HepG2 (cell line): ENCODE measurements at regions not wholly inside any gene's neighbourhood (a gene's known extent, or its start where the extent isn't known, plus 50 kb on each side); places are given as distances from the start of the nearest gene placed in this dataset.

ENCODE experiments used
- ATAC-seq: fragments of 200-7000 bp; cut with Tn5 transposase; 3 replicates; pipeline ENCODE4 v1.9.1; 2020; ENCODE audit warnings: mild to moderate bottlenecking, moderate library complexity
- BruUV-seq: library from RNA; stranded (reverse); fragments of 400-500 nt; replicated peaks from 2 replicates; lab custom pipeline; 2021; lab: Mats Ljungman, UMichigan
- CTCF ChIA-PET: fragments of 300-600 bp; formaldehyde crosslinking; extraction: SDS; loops from one replicate; lab custom pipeline; 2021; ENCODE audit warnings: low total read pairs, inconsistent platforms, low intra/inter-chr PET ratio; lab: Yijun Ruan, JAX
- POLR2A ChIA-PET: fragments of 350-600 bp; sonication (Branson Sonifier 250); formaldehyde crosslinking; loops from one replicate; lab custom pipeline; 2020; ENCODE audit warnings: antibody characterized with exemption, inconsistent platforms; lab: Yijun Ruan, JAX
- DNase-seq: peaks from one replicate; pipeline ENCODE4 v3.0.0-alpha.2; 2015; ENCODE audit warnings: low spot score
- FAIRE-seq: peaks from 3 replicates; lab custom pipeline; 2011; peaks lifted over from hg19 to GRCh38; lab: Jason Lieb, UNC
- H2AFZ ChIP-seq: one replicate; pipeline ENCODE4 v1.6.1; 2011; ENCODE audit warnings: low read length, inconsistent platforms
- H3K27ac ChIP-seq: fragments of 300-600 bp; 3 replicates; pipeline ENCODE4 v1.8.0; 2011; ENCODE audit warnings: mixed run types, mild to moderate bottlenecking, mixed read lengths, low read length, inconsistent platforms; ENCODE audit not compliant: insufficient read depth; ENCODE audit errors: extremely low read length
- H3K27me3 ChIP-seq, 2 experiments: fragments of 200-600 bp in 1 of 2; 2 replicates in 1 of 2; 3 replicates in 1 of 2; pipeline versions ENCODE4 v1.6.0 to v1.8.0; 2011; ENCODE audit warnings: low read length in 2 of 2, mild to moderate bottlenecking in 2 of 2, moderate library complexity in 2 of 2, inconsistent platforms in 1 of 2; ENCODE audit not compliant: insufficient read depth in 2 of 2, control insufficient read depth in 1 of 2
- H3K36me3 ChIP-seq, 2 experiments: fragments of 200-600 bp in 1 of 2; replicated peaks in 1 of 2; 2 replicates in 1 of 2; 3 replicates in 1 of 2; pipeline versions ENCODE4 v1.5.1 to v1.8.0; 2011; ENCODE audit warnings: low read length in 2 of 2, inconsistent platforms in 1 of 2; ENCODE audit not compliant: insufficient read depth in 2 of 2, control insufficient read depth in 1 of 2
- H3K4me1 ChIP-seq: 2 replicates; pipeline ENCODE4 v1.5.1; 2012; ENCODE audit warnings: low read length, inconsistent platforms; ENCODE audit not compliant: insufficient read depth
- H3K4me2 ChIP-seq: 2 replicates; pipeline ENCODE4 v1.6.0; 2011; ENCODE audit warnings: low read depth, low read length, inconsistent platforms
- H3K4me3 ChIP-seq, 3 experiments: fragments of 200-600 bp in 1 of 3; sonication (generic), shearing (Covaris generic) in 1 of 3; replicated peaks in 1 of 3; 2 replicates each; pipeline ENCODE4 v1.5.1; 2011 to 2016; ENCODE audit warnings: low read length in 3 of 3, inconsistent platforms in 2 of 3, low read depth in 2 of 3, mild to moderate bottlenecking in 2 of 3, control low read depth in 1 of 3, mixed read lengths in 1 of 3; ENCODE audit not compliant: insufficient read depth in 1 of 3
- H3K79me2 ChIP-seq: one replicate; pipeline ENCODE4 v1.6.1; 2011; ENCODE audit warnings: low read length, inconsistent platforms; ENCODE audit not compliant: insufficient read depth
- H3K9ac ChIP-seq: 2 replicates; pipeline ENCODE4 v1.6.0; 2011; ENCODE audit warnings: mild to moderate bottlenecking, low read depth, low read length, inconsistent platforms; ENCODE audit not compliant: insufficient read depth
- H3K9me3 ChIP-seq: 2 replicates; pipeline ENCODE4 v1.5.1; 2012; ENCODE audit warnings: mild to moderate bottlenecking, low read length
- H4K20me1 ChIP-seq: 2 replicates; pipeline ENCODE4 v1.6.0; 2011; ENCODE audit warnings: inconsistent platforms, mild to moderate bottlenecking, low read length, moderate library complexity; ENCODE audit not compliant: insufficient read depth
- KDM5A ChIP-seq: fragments of 200-600 bp; sonication (generic); IDR thresholded peaks from 2 replicates; pipeline ENCODE4 v1.7.0; 2018; ENCODE audit warnings: antibody characterized with exemption, mild to moderate bottlenecking, low read length, borderline replicate concordance
- NR2F1 ChIP-seq, 2 experiments: fragments of 450-650 bp in 1 of 2; formaldehyde crosslinking in 1 of 2; IDR thresholded peaks; 2 replicates each; pipeline versions ENCODE4 v1.5.0 to v1.6.1; 2016 to 2020; ENCODE audit warnings: mild to moderate bottlenecking in 1 of 2, missing compliant biosample characterization in 1 of 2, missing genetic modification reagents in 1 of 2, moderate library complexity in 1 of 2
- PCBP2 ChIP-seq: fragments of 200-400 bp; formaldehyde crosslinking; optimal IDR thresholded peaks from 2 replicates; pipeline ENCODE3; 2018; ENCODE audit warnings: low read length, low read depth; ENCODE audit not compliant: poor library complexity, severe bottlenecking
- SUZ12 ChIP-seq: fragments of 150-350 bp; IDR thresholded peaks from 2 replicates; pipeline ENCODE4 v1.6.1; 2014; ENCODE audit warnings: low read depth, low read length
- THYN1 ChIP-seq: sonication (generic); formaldehyde crosslinking; IDR thresholded peaks from 2 replicates; pipeline ENCODE4 v1.8.1; 2023; ENCODE audit warnings: low read depth, mild to moderate bottlenecking, moderate library complexity, missing genetic modification reagents, borderline replicate concordance
- WGBS: methylation state at CpG from one replicate; pipeline ENCODE4 v1.1.6; 2017; ENCODE audit warnings: low lambda C conversion rate; 5-methylcytosine and 5-hydroxymethylcytosine counted together
- in situ Hi-C: cut with HindIII; loops from 2 replicates; pipeline ENCODE4 v1.10.0; 2017; ENCODE audit warnings: low pct_unique_long_range_greater_than_20kb; ENCODE audit not compliant: extremely low pct_ligation_motif_present
- intact Hi-C: fragments of 100-400 bp; cut with micrococcal nuclease; formaldehyde crosslinking; loops from one replicate; pipeline ENCODE4 v1.10.0; 2022; ENCODE audit not compliant: unreplicated experiment
- TF ChIP-seq, protein P1 (sequence below), 2 experiments: sonication (generic) in 1 of 2; formaldehyde crosslinking in 1 of 2; IDR thresholded peaks; 2 replicates each; pipeline versions ENCODE4 v1.6.1 to v1.9.0; 2014 to 2022; ENCODE audit warnings: antibody characterized with exemption in 1 of 2, borderline replicate concordance in 1 of 2, inconsistent platforms in 1 of 2, low read depth in 1 of 2, missing genetic modification reagents in 1 of 2

DNA sequence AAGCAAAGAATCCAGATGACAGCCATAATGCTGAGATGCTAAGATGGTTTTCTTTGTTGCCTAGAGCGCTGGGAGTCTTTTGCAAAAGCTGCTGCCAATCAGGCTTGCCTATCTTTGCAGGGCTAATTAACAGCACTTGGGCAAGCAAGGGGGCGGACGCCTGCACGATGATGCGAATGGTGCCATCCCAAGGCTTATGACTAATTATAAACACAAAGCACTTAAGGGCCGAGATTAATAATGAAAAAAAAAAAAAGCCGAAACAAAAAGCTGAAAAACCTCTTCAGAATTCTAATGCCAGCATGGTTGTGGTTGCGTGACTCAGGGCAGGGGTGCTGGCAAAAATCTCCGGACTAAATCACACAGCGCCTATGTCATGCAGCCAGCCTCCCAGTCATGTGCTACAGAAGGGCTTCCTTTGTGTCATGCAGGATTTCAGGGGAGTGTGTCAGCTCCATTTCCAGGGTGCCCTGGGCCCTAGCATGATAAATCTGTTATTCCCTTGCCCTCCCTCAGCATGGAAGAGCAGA is 185.0 kb upstream of the ANKRD28 start:
- DNase-seq, result no peak
- BruUV-seq, result no TSS peak
- H3K27ac ChIP-seq, result no peak overlapping the region
- intact Hi-C loops, result no loop called here
- H3K36me3 ChIP-seq, result no peaks in the 10 kb centered on the region
- no peaks in the 10 kb centered on the region for H3K27me3 ChIP-seq
- no peaks in the 10 kb centered on the region for H3K9me3 ChIP-seq
- TF ChIP-seq, protein P1, sequence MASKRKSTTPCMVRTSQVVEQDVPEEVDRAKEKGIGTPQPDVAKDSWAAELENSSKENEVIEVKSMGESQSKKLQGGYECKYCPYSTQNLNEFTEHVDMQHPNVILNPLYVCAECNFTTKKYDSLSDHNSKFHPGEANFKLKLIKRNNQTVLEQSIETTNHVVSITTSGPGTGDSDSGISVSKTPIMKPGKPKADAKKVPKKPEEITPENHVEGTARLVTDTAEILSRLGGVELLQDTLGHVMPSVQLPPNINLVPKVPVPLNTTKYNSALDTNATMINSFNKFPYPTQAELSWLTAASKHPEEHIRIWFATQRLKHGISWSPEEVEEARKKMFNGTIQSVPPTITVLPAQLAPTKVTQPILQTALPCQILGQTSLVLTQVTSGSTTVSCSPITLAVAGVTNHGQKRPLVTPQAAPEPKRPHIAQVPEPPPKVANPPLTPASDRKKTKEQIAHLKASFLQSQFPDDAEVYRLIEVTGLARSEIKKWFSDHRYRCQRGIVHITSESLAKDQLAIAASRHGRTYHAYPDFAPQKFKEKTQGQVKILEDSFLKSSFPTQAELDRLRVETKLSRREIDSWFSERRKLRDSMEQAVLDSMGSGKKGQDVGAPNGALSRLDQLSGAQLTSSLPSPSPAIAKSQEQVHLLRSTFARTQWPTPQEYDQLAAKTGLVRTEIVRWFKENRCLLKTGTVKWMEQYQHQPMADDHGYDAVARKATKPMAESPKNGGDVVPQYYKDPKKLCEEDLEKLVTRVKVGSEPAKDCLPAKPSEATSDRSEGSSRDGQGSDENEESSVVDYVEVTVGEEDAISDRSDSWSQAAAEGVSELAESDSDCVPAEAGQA (IDR thresholded peaks at IDR 0.05; ENCODE audit: low read depth), result no peak
- TF ChIP-seq, protein P1 (CRISPR knock-in tag; IDR thresholded peaks at IDR 0.05; ENCODE audit: borderline replicate concordance), result no peak
- TF ChIP-seq NR2F1 (CRISPR knock-in tag; IDR thresholded peaks at IDR 0.05) (no peak), PCBP2 (no peak), THYN1 (CRISPR knock-in tag) (no peak), KDM5A (no peak), SUZ12 (no peak)
- in situ Hi-C loops, result no loop called here
- no peaks in the 10 kb centered on the region for H3K79me2 ChIP-seq
- H3K4me2 ChIP-seq, result no peak overlapping the region
- H3K4me3 ChIP-seq, result no peak overlapping the region
- 58% methylated on average over 10 of the region's 10 CpGs for WGBS
- no peaks in the 10 kb centered on the region for H3K4me1 ChIP-seq
- no peak overlapping the region for H2AFZ ChIP-seq
- ATAC-seq, result no peak
- no peak overlapping the region for H3K9ac ChIP-seq
- ChIA-PET CTCF (no interaction called here), POLR2A (no interaction called here)
- no peaks in the 10 kb centered on the region for H4K20me1 ChIP-seq
- no peak for FAIRE-seq
